Vagina (tissue), 2 donors: ENCODE measurements at regions not wholly inside any gene's neighbourhood (a gene's known extent, or its start where the extent isn't known, plus 50 kb on each side); places are given as distances from the start of the nearest gene placed in this dataset.

Experiments used
- CTCF ChIP-seq, 3 experiments: fragments of 450-650 bp in 2 of 3; fragments of 200-600 bp in 1 of 3; sonication (generic) in 1 of 3; IDR thresholded peaks; one replicate each; pipeline ENCODE4 v1.5.1; 2017 to 2019; ENCODE audit warnings: antibody characterized with exemption in 3 of 3, mild to moderate bottlenecking in 2 of 3, moderate library complexity in 2 of 3
- POLR2A ChIP-seq, 2 donors: fragments of 450-650 bp; IDR thresholded peaks; one replicate each; pipeline ENCODE4 v1.6.1; 2017; ENCODE audit warnings: antibody characterized with exemption in 2 of 2, mild to moderate bottlenecking in 2 of 2, moderate library complexity in 2 of 2

DNA sequence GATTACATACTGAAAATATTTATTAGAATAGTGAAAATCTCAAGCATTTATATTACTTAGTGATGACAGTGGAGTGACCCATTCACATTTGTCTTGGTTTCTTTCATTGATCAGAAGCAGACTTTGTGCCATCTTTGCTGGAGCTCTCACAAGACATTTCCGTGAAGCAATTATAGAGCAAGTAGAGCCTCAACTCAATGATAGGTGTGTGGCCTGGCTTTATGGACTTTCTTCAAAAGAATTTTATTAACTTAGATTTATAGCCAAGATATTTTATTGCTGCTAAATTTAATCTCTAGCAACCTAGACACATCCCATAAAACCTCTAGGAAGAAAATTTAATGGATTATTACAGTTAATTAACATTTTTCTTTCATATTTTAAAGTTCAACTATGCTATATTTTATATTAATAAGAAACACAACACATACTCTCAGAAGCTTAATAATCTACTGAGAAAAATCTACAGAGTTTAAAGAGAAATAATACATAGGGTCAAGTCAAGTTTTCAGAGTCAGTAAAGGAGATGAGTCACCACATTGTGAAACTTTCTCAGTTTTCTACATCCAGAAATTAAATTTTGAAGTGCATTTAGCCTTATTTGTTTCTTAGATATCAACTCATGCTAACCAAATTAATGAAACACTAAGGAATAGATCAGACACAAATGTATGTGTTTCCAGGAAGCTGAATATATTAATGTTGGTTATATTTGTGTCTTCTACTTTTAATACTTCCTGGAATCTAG is 160.5 kb downstream of the LACC1 start:
- TF ChIP-seq POLR2A (IDR thresholded peaks at IDR 0.05) (no peak), CTCF (IDR thresholded peaks at IDR 0.05) (no peak)
